ENCODE measurements at regions not wholly inside any gene's neighbourhood (a gene's known extent, or its start where the extent isn't known, plus 50 kb on each side); places are given as distances from the start of the nearest gene placed in this dataset.
A peak's percentile ranks its signal among the peaks of the same experiment; 100 is the strongest.

DNA sequence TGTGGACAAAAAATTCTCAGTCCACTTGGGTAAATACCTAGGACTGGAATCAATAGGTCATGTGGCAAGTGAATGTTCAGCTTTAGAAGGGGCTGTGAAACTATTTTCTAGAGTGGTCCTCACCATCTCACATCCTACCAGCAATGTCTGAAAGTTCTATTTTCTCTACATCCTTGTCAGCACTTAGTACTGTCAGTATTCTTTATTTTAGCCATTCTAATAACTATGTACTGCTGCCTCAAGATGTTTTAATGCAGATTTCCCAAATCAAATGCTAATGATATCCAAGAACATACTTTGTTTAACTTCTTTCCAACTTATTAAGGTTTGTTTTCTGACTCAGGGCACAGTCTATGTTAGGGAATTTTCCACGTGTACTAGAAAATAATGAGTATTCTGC lies 317.0 kb downstream of the BRD1 start:
- H3K27ac Mint-ChIP-seq = peak overlapping the region; percentile 91 to 96
- WGBS (ENCODE audit: insufficient coverage) = no CpG with 5 or more reads among the region's 1 CpG
- Histone ChIP-seq H3K9me3 (ENCODE audit: control insufficient read depth, insufficient read depth, low read length) (peaks cover 12% of the 10 kb centered on the region), H3K4me1 (ENCODE audit: control insufficient read depth, insufficient read depth, low read length) (peaks cover 10% of the 10 kb centered on the region), H3K4me3 (ENCODE audit: low read length) (no peak overlapping the region), H3K36me3 (ENCODE audit: control insufficient read depth, insufficient read depth, low read length) (no peaks in the 10 kb centered on the region), H3K27me3 (ENCODE audit: control insufficient read depth, insufficient read depth, low read length) (no peaks in the 10 kb centered on the region), H3K27ac (ENCODE audit: low read length) (no peak overlapping the region)
- TF ChIP-seq, protein P1, sequence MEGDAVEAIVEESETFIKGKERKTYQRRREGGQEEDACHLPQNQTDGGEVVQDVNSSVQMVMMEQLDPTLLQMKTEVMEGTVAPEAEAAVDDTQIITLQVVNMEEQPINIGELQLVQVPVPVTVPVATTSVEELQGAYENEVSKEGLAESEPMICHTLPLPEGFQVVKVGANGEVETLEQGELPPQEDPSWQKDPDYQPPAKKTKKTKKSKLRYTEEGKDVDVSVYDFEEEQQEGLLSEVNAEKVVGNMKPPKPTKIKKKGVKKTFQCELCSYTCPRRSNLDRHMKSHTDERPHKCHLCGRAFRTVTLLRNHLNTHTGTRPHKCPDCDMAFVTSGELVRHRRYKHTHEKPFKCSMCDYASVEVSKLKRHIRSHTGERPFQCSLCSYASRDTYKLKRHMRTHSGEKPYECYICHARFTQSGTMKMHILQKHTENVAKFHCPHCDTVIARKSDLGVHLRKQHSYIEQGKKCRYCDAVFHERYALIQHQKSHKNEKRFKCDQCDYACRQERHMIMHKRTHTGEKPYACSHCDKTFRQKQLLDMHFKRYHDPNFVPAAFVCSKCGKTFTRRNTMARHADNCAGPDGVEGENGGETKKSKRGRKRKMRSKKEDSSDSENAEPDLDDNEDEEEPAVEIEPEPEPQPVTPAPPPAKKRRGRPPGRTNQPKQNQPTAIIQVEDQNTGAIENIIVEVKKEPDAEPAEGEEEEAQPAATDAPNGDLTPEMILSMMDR (IDR thresholded peaks at IDR 0.05) = no peak
- peaks cover 2% of the 10 kb centered on the region in 2 donors for H3K9me3 Mint-ChIP-seq
- intact Hi-C loops (cut with micrococcal nuclease) = no loop called here
- peaks cover 9% of the 10 kb centered on the region for H3K36me3 Mint-ChIP-seq
- peak overlapping the region; percentile 26 for H3K4me3 Mint-ChIP-seq
- no peaks in the 10 kb centered on the region for H3K27me3 Mint-ChIP-seq (ENCODE audit: low read depth in 2 of 2)
- DNase-seq (no peak), ATAC-seq (no peak)
- H3K4me1 Mint-ChIP-seq = peaks cover 25 to 27% of the 10 kb centered on the region in 2 donors

DNA sequence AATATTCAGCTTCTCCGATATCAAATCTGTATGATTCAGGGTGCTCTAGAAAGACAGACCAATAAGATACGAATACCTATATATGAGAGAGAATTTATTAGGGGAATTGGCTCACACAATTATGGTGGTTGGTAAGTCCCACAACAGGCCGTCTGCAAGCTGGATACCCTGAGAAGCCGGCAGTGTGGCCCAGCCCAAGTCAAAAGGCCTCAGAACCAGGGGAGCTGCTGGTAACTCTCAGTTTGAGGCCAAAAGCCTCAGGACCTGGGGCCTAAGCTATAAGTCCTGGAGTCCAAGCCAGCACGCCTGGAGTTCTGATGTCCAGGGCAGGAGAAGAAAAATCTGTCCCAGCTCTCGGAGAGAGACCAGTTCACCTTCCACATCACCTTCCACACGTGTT lies 318.7 kb downstream of the BRD1 start:
- H3K4me3 ChIP-seq (ENCODE audit: low read length) = no peak overlapping the region
- ATAC-seq (no peak), DNase-seq (no peak)
- 92% methylated on average over 7 of the region's 7 CpGs for WGBS (ENCODE audit: insufficient coverage)
- TF ChIP-seq, protein P1 (IDR thresholded peaks at IDR 0.05) = no peak
- H3K4me1 ChIP-seq (ENCODE audit: control insufficient read depth, insufficient read depth, low read length) = peaks cover 10% of the 10 kb centered on the region
- no peak overlapping the region for H3K27ac ChIP-seq (ENCODE audit: low read length)
- H3K27me3 ChIP-seq (ENCODE audit: control insufficient read depth, insufficient read depth, low read length) = no peaks in the 10 kb centered on the region
- intact Hi-C loops (cut with micrococcal nuclease) = no loop called here
- H3K9me3 Mint-ChIP-seq = peaks cover 2% of the 10 kb centered on the region in 2 donors
- no peak overlapping the region for H3K27ac Mint-ChIP-seq
- H3K27me3 Mint-ChIP-seq (ENCODE audit: low read depth in 2 of 2) = no peaks in the 10 kb centered on the region
- H3K4me1 Mint-ChIP-seq = peaks cover 25 to 27% of the 10 kb centered on the region in 2 donors
- H3K9me3 ChIP-seq (ENCODE audit: control insufficient read depth, insufficient read depth, low read length) = peaks cover 12% of the 10 kb centered on the region
- H3K4me3 Mint-ChIP-seq = no peak overlapping the region
- peaks cover 9% of the 10 kb centered on the region for H3K36me3 Mint-ChIP-seq
- no peaks in the 10 kb centered on the region for H3K36me3 ChIP-seq (ENCODE audit: control insufficient read depth, insufficient read depth, low read length)

DNA sequence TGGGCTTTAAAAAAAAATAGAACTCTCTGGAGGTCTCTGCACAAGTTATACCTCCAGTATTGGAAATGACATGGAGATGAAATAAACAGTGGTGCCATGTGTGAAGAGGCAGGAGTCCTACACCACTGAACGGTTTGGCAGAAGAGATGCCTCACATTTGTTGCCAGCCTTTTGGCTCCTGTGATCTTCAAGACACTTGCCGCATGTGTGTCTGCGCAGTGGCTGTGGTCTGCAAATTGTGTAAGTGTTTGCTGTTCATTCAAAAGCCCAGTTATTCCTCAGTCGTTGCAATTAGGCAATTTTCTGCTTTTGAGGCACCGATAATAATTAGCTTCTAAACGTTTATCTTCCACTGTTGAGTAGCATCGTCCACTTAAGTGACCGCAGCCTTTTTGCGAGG lies 319.1 kb downstream of the BRD1 start:
- H3K9me3 ChIP-seq (ENCODE audit: control insufficient read depth, insufficient read depth, low read length) = peaks cover 12% of the 10 kb centered on the region
- peaks cover 9% of the 10 kb centered on the region for H3K36me3 Mint-ChIP-seq
- no peaks in the 10 kb centered on the region for H3K27me3 Mint-ChIP-seq (ENCODE audit: low read depth in 2 of 2)
- ATAC-seq (no peak), DNase-seq (no peak)
- no peak overlapping the region for H3K27ac ChIP-seq (ENCODE audit: low read length)
- intact Hi-C loops (cut with micrococcal nuclease) = no loop called here
- H3K36me3 ChIP-seq (ENCODE audit: control insufficient read depth, insufficient read depth, low read length) = no peaks in the 10 kb centered on the region
- H3K27ac Mint-ChIP-seq = no peak overlapping the region
- TF ChIP-seq, protein P1 (IDR thresholded peaks at IDR 0.05) = no peak
- no peak overlapping the region for H3K4me3 ChIP-seq (ENCODE audit: low read length)
- peaks cover 10% of the 10 kb centered on the region for H3K4me1 ChIP-seq (ENCODE audit: control insufficient read depth, insufficient read depth, low read length)
- no peaks in the 10 kb centered on the region for H3K27me3 ChIP-seq (ENCODE audit: control insufficient read depth, insufficient read depth, low read length)
- H3K4me1 Mint-ChIP-seq = peaks cover 21 to 25% of the 10 kb centered on the region in 2 donors
- no peak overlapping the region for H3K4me3 Mint-ChIP-seq
- WGBS (ENCODE audit: insufficient coverage) = 95% methylated on average over 9 of the region's 9 CpGs
- peaks cover 2% of the 10 kb centered on the region in 2 donors for H3K9me3 Mint-ChIP-seq

DNA sequence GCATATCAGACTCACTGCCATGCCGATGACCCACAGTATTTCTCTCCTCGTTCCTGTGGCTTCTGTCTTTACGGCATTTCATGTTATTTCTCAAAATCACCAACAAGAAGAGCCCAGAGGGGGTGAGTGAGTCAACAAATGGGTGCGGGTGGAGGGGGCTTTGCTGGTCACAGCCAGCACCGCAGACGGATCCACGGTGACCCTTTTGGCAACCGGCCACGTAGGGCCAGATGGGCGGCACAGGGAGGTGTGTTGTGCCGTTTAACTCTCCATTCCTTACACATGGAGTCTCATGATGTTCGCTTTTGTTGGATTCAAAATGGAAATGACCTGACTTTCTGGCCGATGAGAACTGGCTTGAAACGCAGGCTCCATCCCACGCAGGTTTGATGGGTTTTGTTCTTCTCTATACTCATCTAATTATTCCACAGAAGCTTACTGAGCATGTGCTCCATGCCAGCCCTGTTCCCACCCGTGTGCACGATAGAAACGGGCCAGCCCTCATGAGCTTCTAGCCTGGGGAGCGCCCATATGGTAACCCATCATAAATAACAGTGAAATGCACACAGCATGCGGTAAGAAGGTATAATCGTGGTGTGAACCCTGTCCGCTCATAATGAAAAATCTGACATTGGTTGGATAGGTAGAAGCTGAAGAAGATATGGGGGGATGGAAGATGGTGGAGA lies 319.9 kb downstream of the BRD1 start:
- no peaks in the 10 kb centered on the region for H3K27me3 Mint-ChIP-seq (ENCODE audit: low read depth in 2 of 2)
- peaks cover 16 to 21% of the 10 kb centered on the region in 2 donors for H3K4me1 Mint-ChIP-seq
- TF ChIP-seq, protein P1 (IDR thresholded peaks at IDR 0.05) = no peak
- no peaks in the 10 kb centered on the region for H3K36me3 ChIP-seq (ENCODE audit: control insufficient read depth, insufficient read depth, low read length)
- no peak overlapping the region for H3K4me3 Mint-ChIP-seq
- H3K36me3 Mint-ChIP-seq = peaks cover 9% of the 10 kb centered on the region
- intact Hi-C loops (cut with micrococcal nuclease) = no loop called here
- no peak overlapping the region for H3K27ac ChIP-seq (ENCODE audit: low read length)
- H3K27me3 ChIP-seq (ENCODE audit: control insufficient read depth, insufficient read depth, low read length) = no peaks in the 10 kb centered on the region
- no peak for DNase-seq
- H3K27ac Mint-ChIP-seq = no peak overlapping the region
- no peak for ATAC-seq
- peaks cover 2% of the 10 kb centered on the region in 2 donors for H3K9me3 Mint-ChIP-seq
- 97% methylated on average over 21 of the region's 22 CpGs for WGBS (ENCODE audit: insufficient coverage)
- H3K4me1 ChIP-seq (ENCODE audit: control insufficient read depth, insufficient read depth, low read length) = peaks cover 10% of the 10 kb centered on the region
- H3K4me3 ChIP-seq (ENCODE audit: low read length) = no peak overlapping the region
- H3K9me3 ChIP-seq (ENCODE audit: control insufficient read depth, insufficient read depth, low read length) = peaks cover 12% of the 10 kb centered on the region
